ENCODE measurements at regions not wholly inside any gene's neighbourhood (a gene's known extent, or its start where the extent isn't known, plus 50 kb on each side); places are given as distances from the start of the nearest gene placed in this dataset.
"Not testable (repeated sequence)": the region's sequence is repeated elsewhere in the genome, so short reads cannot be mapped to it uniquely, and the experiment has no call there.

- Histone ChIP-seq H3K27ac (ENCODE audit: low read depth in 2 of 2, low read length in 2 of 2) (no peak overlapping the region), H3K4me1 (ENCODE audit: control insufficient read depth in 2 of 3, insufficient read depth in 2 of 3, low read depth in 1 of 3, low read length in 3 of 3) (no peaks in the 10 kb centered on the region), H3K27me3 (ENCODE audit: control insufficient read depth, insufficient read depth, low read length) (no peaks in the 10 kb centered on the region), H3K9ac (ENCODE audit: low read length in 3 of 3) (no peak overlapping the region), H3K4me3 (ENCODE audit: low read length in 3 of 3) (no peak overlapping the region), H3K9me3 (ENCODE audit: control insufficient read depth in 2 of 3, insufficient read depth in 1 of 3, low read length in 3 of 3) (no peaks in the 10 kb centered on the region), H3K36me3 (ENCODE audit: control insufficient read depth in 2 of 3, insufficient read depth in 3 of 3, low read length in 3 of 3) (no peaks in the 10 kb centered on the region)
- DNase-seq: no peak
- FAIRE-seq: no peak
- intact Hi-C loops (cut with DNase I): no loop called here
- no peak for TF ChIP-seq CTCF (IDR thresholded peaks at IDR 0.05; ENCODE audit: borderline replicate concordance, extremely low read depth, insufficient read depth)
These were observed 81.7 kb downstream of the PWWP3B start for GRCh38 chrX:106249706-106250379.

DNA sequence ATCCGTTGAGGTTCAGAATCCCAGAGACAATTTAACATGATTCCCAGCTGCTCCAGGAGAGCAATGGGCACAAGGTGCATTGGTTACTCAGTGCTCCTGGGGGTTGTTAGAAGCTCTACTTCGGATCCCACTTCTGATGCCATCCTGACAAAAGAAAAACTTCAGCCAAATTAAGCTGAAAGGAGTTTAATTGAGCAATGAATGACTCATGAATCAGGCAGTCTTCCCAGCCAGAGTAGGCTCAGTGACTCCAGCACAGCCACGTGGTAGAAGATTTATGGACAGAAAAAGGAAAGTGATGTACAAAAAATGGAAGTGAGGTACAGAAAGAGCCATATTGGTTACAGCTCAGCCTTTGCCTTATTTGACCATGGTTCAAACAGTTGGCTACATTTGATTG, 95.7 kb downstream of the PWWP3B start:
- H3K4me3 ChIP-seq (ENCODE audit: low read length in 3 of 3): no peak overlapping the region
- H3K4me1 ChIP-seq (ENCODE audit: control insufficient read depth in 2 of 3, insufficient read depth in 2 of 3, low read depth in 1 of 3, low read length in 3 of 3): no peaks in the 10 kb centered on the region
- FAIRE-seq (no peak), DNase-seq (no peak)
- no peaks in the 10 kb centered on the region for H3K9me3 ChIP-seq (ENCODE audit: control insufficient read depth in 2 of 3, insufficient read depth in 1 of 3, low read length in 3 of 3)
- H3K27ac ChIP-seq (ENCODE audit: low read depth in 2 of 2, low read length in 2 of 2): no peak overlapping the region
- H3K36me3 ChIP-seq (ENCODE audit: control insufficient read depth in 2 of 3, insufficient read depth in 3 of 3, low read length in 3 of 3): no peaks in the 10 kb centered on the region
- TF ChIP-seq CTCF (IDR thresholded peaks at IDR 0.05; ENCODE audit: borderline replicate concordance, extremely low read depth, insufficient read depth): no peak
- no peak overlapping the region for H3K9ac ChIP-seq (ENCODE audit: low read length in 3 of 3)
- H3K27me3 ChIP-seq (ENCODE audit: control insufficient read depth, insufficient read depth, low read length): no peaks in the 10 kb centered on the region
- intact Hi-C loops (cut with DNase I): no loop called here

DNA sequence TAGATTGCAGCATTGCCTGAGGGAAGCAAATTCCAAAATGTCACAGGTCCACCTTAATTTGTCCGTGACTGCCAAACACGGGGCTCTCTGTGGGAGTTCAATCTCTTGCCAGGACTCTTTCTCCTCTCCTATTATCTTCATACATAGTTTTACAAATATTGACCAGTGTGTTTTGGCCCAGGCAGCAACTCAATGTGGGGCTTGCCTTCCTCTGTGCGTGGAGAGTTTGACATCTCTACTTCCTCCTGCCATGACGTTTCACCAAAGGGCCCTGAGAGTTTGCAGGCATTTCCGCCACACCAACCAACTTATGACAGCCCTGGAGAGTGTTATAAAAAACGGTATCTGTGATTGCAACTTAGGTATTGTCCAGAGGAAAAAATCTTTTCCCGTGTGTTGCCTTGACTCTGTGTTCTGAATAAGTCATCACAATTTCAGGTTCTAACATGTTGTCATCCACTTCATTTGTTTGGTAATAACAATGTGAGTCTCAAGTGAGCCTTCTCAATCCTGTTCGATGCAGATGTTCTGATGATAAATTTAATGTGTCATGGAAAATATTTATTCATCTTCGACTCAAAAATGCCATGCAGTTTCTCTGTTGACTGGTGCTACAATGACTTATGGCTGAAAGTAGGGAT, 106.0 kb downstream of the PWWP3B start:
- H3K36me3 ChIP-seq (ENCODE audit: control insufficient read depth in 2 of 3, insufficient read depth in 3 of 3, low read length in 3 of 3); H3K4me3 ChIP-seq (ENCODE audit: low read length in 3 of 3); H3K9ac ChIP-seq (ENCODE audit: low read length in 3 of 3); H3K9me3 ChIP-seq (ENCODE audit: control insufficient read depth in 2 of 3, insufficient read depth in 1 of 3, low read length in 3 of 3); FAIRE-seq; intact Hi-C loops (cut with DNase I); H3K27ac ChIP-seq (ENCODE audit: low read depth in 2 of 2, low read length in 2 of 2); DNase-seq; H3K27me3 ChIP-seq (ENCODE audit: control insufficient read depth, insufficient read depth, low read length); H3K4me1 ChIP-seq (ENCODE audit: control insufficient read depth in 2 of 3, insufficient read depth in 2 of 3, low read depth in 1 of 3, low read length in 3 of 3): not testable (repeated sequence)

DNA sequence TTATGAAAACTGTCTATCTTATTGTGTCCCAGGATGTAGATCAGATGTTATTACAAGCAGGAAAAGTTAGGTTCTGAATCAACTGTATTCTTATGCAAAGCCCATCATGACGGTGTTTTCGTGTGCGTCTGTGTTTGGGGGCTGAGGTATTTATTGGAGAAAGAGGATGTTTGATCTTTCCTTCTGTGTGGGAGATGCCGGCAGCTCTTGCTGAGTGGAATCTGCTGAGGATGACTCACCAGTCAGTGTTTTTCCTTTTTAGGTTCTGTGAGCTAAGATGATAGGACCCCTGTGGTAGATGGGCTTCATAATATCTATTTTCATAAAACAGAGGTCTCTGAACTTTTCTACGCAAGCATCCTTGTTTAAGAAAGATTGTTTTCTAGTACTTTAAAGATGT, 107.1 kb downstream of the PWWP3B start:
- H3K9ac ChIP-seq (ENCODE audit: low read length in 3 of 3); H3K4me1 ChIP-seq (ENCODE audit: control insufficient read depth in 2 of 3, insufficient read depth in 2 of 3, low read depth in 1 of 3, low read length in 3 of 3); DNase-seq; FAIRE-seq; H3K36me3 ChIP-seq (ENCODE audit: control insufficient read depth in 2 of 3, insufficient read depth in 3 of 3, low read length in 3 of 3); H3K27ac ChIP-seq (ENCODE audit: low read depth in 2 of 2, low read length in 2 of 2); H3K9me3 ChIP-seq (ENCODE audit: control insufficient read depth in 2 of 3, insufficient read depth in 1 of 3, low read length in 3 of 3); intact Hi-C loops (cut with DNase I); H3K4me3 ChIP-seq (ENCODE audit: low read length in 3 of 3); H3K27me3 ChIP-seq (ENCODE audit: control insufficient read depth, insufficient read depth, low read length): not testable (repeated sequence)

All from kidney (tissue), 13 donors.